Stomach (tissue), 4 donors: ENCODE measurements at regions not wholly inside any gene's neighbourhood (a gene's known extent, or its start where the extent isn't known, plus 50 kb on each side); places are given as distances from the start of the nearest gene placed in this dataset.

Source experiments
- CTCF ChIP-seq, 7 experiments: fragments of 450-650 bp in 4 of 7; fragments of 200-600 bp in 3 of 7; sonication (generic) in 3 of 7; IDR thresholded peaks; one replicate each; pipeline ENCODE4 v1.5.1; 2016 to 2019; ENCODE audit warnings: antibody characterized with exemption in 7 of 7, control low read depth in 2 of 7, mild to moderate bottlenecking in 1 of 7
- EP300 ChIP-seq: sonication (generic); formaldehyde crosslinking; IDR thresholded peaks from one replicate; pipeline ENCODE4 v1.6.1; 2017; ENCODE audit warnings: antibody characterized with exemption

GRCh38 chr1:88228114-88228513 lies 456.0 kb upstream of the PKN2 start:
- TF ChIP-seq CTCF (IDR thresholded peaks at IDR 0.05) = no peak
- TF ChIP-seq EP300 = no peak
